B cell (primary cell): ENCODE measurements at regions not wholly inside any gene's neighbourhood (a gene's known extent, or its start where the extent isn't known, plus 50 kb on each side); places are given as distances from the start of the nearest gene placed in this dataset.

Experiments
- CTCF ChIP-seq: fragments of 200-600 bp; IDR thresholded peaks from one replicate; pipeline ENCODE4 v1.8.0; 2022; ENCODE audit warnings: antibody characterized with exemption, mild to moderate bottlenecking
- EZH2 ChIP-seq: IDR thresholded peaks from 2 replicates; pipeline ENCODE4 v1.6.1; 2012; ENCODE audit warnings: borderline replicate concordance, low read depth, mild to moderate bottlenecking, moderate library complexity, low read length; ENCODE audit not compliant: insufficient read depth, poor library complexity, severe bottlenecking

GRCh38 chr18:68519336-68519735 lies 195.6 kb downstream of the TMX3 start:
- TF ChIP-seq CTCF (no peak), EZH2 (no peak)
